ENCODE measurements at regions not wholly inside any gene's neighbourhood (a gene's known extent, or its start where the extent isn't known, plus 50 kb on each side); places are given as distances from the start of the nearest gene placed in this dataset.

DNA sequence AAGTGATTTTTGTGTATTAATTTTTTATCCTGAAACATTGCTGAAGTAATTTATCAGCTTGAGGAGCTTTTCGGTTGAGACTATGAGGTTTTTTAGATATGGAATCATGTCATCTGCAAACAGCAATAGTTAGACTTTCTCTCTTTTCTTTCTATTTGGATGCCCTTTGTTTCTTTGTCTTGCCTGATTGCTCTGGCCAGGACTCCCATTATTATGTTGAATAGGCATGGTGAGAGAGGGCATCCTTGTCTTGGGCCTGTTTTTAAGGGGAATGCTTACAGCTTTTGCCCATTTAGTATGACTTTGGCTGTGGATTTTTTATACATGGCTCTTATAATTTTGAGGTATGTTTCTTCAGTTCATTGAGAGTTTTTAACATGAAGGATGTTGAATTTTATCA, 207.6 kb upstream of the DEFB112 start:
- no peak for TF ChIP-seq EZH2phosphoT487 (IDR thresholded peaks at IDR 0.05; ENCODE audit: borderline replicate concordance, low read depth)
- TF ChIP-seq ZBTB33 (IDR thresholded peaks at IDR 0.05; ENCODE audit: borderline replicate concordance, low read depth): no peak
- TF ChIP-seq SIN3A (IDR thresholded peaks at IDR 0.05; ENCODE audit: borderline replicate concordance, low read depth, low read length): no peak
- no peak for TF ChIP-seq RCOR1 (IDR thresholded peaks at IDR 0.05; ENCODE audit: low read length)
- TF ChIP-seq, protein P1, sequence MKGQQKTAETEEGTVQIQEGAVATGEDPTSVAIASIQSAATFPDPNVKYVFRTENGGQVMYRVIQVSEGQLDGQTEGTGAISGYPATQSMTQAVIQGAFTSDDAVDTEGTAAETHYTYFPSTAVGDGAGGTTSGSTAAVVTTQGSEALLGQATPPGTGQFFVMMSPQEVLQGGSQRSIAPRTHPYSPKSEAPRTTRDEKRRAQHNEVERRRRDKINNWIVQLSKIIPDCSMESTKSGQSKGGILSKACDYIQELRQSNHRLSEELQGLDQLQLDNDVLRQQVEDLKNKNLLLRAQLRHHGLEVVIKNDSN (IDR thresholded peaks at IDR 0.05; ENCODE audit: borderline replicate concordance, low read depth): no peak
- TF ChIP-seq MEF2A (IDR thresholded peaks at IDR 0.05; ENCODE audit: borderline replicate concordance, low read depth): no peak
- no peak for TF ChIP-seq CTCF (IDR thresholded peaks at IDR 0.05)
- no peak for TF ChIP-seq POLR2AphosphoS5 (IDR thresholded peaks at IDR 0.05; ENCODE audit: low read depth, low read length)
- TF ChIP-seq JUND (IDR thresholded peaks at IDR 0.05): no peak
- no peak for TF ChIP-seq RAD21 (IDR thresholded peaks at IDR 0.05; ENCODE audit: low read length)
- no peak for TF ChIP-seq NFIC (IDR thresholded peaks at IDR 0.05; ENCODE audit: borderline replicate concordance)
- TF ChIP-seq RXRA (IDR thresholded peaks at IDR 0.05; ENCODE audit: borderline replicate concordance, low read depth): no peak
- TF ChIP-seq FOXJ3 (CRISPR knock-in tag; IDR thresholded peaks at IDR 0.05): no peak
- no peak for TF ChIP-seq GATA2 (CRISPR knock-in tag; IDR thresholded peaks at IDR 0.05)
- TF ChIP-seq REST (IDR thresholded peaks at IDR 0.05; ENCODE audit: low read depth, low read length): no peak
- Histone ChIP-seq H3K9me3 (no peaks in the 10 kb centered on the region), H3K4me2 (no peak overlapping the region), H3F3A (replicated peaks; ENCODE audit: insufficient read depth) (no peaks in the 10 kb centered on the region), H3K27ac (ENCODE audit: low read depth in 2 of 2, low read length in 1 of 2) (no peak overlapping the region), H2AFZ (ENCODE audit: low read depth) (no peak overlapping the region), H3K9me2 (no peaks in the 10 kb centered on the region), H3K4me3 (ENCODE audit: low read depth in 2 of 2, low read length in 1 of 2) (no peak overlapping the region), H3K79me2 (ENCODE audit: insufficient read depth) (no peaks in the 10 kb centered on the region), H3K4me1 (ENCODE audit: control insufficient read depth in 1 of 2, insufficient read depth in 2 of 2, low read depth in 1 of 2, low read length in 1 of 2) (no peaks in the 10 kb centered on the region), H4K20me1 (ENCODE audit: insufficient read depth) (no peaks in the 10 kb centered on the region), H3K27me3 (ENCODE audit: insufficient read depth) (no peaks in the 10 kb centered on the region), H3K36me3 (replicated peaks in 1 of 2; ENCODE audit: control insufficient read depth in 1 of 2, insufficient read depth in 2 of 2, low read length in 1 of 2) (no peaks in the 10 kb centered on the region), H3K9ac (no peak overlapping the region)
- 50% methylated on average over 1 of the region's 1 CpG for WGBS (ENCODE audit: low lambda C conversion rate)
- ChIA-PET CTCF (no interaction called here), POLR2A (no interaction called here)
- DNase-seq: no peak
